NCI-H2171 treated with DMSO at 0.1 percent for 48 hours (cell line): ENCODE measurements at regions not wholly inside any gene's neighbourhood (a gene's known extent, or its start where the extent isn't known, plus 50 kb on each side); places are given as distances from the start of the nearest gene placed in this dataset.

Experiments used
- DNase-seq: peaks from one replicate; lab custom pipeline; 2025; lab: John Stamatoyannopoulos, UW

- DNase-seq: no peak
Observed at GRCh38 chr6:170114187-170114945, 176.5 kb downstream of the DLL1 start.

GRCh38 chr6:170113141-170113540 lies 177.7 kb downstream of the DLL1 start:
- no peak for DNase-seq

GRCh38 chr6:170112583-170112860 lies 178.4 kb downstream of the DLL1 start:
- DNase-seq: no peak

- no peak for DNase-seq
Observed at GRCh38 chr6:170111816-170112582, 178.9 kb downstream of the DLL1 start.

- no peak for DNase-seq
Observed at GRCh38 chr6:170111141-170111664, 179.7 kb downstream of the DLL1 start.

GRCh38 chr6:170110201-170111140 lies 180.4 kb downstream of the DLL1 start:
- DNase-seq: no peak

GRCh38 chr6:170108890-170109587 lies 181.8 kb downstream of the DLL1 start:
- DNase-seq: no peak

- no peak for DNase-seq
Observed at GRCh38 chr6:170108456-170108855, 182.4 kb downstream of the DLL1 start.

- no peak for DNase-seq
Observed at GRCh38 chr6:170107606-170108222, 183.2 kb downstream of the DLL1 start.

GRCh38 chr6:170106906-170107525 lies 183.9 kb downstream of the DLL1 start:
- no peak for DNase-seq

GRCh38 chr6:170102582-170103481 lies 188.0 kb downstream of the DLL1 start:
- no peak for DNase-seq

GRCh38 chr6:170102038-170102437 lies 188.8 kb downstream of the DLL1 start:
- no peak for DNase-seq

- DNase-seq: no peak
Observed at GRCh38 chr6:170101281-170102035, 189.4 kb downstream of the DLL1 start.

- no peak for DNase-seq
Observed at GRCh38 chr6:170100046-170100445, 190.8 kb downstream of the DLL1 start.

GRCh38 chr6:170099387-170099786 lies 191.5 kb downstream of the DLL1 start:
- DNase-seq: no peak

GRCh38 chr6:170098428-170099170 lies 192.3 kb downstream of the DLL1 start:
- DNase-seq: no peak

- DNase-seq: no peak
Observed at GRCh38 chr6:170097505-170098427, 193.1 kb downstream of the DLL1 start.
